ENCODE measurements at regions not wholly inside any gene's neighbourhood (a gene's known extent, or its start where the extent isn't known, plus 50 kb on each side); places are given as distances from the start of the nearest gene placed in this dataset.
"Not testable (repeated sequence)": the region's sequence is repeated elsewhere in the genome, so short reads cannot be mapped to it uniquely, and the experiment has no call there.

DNA sequence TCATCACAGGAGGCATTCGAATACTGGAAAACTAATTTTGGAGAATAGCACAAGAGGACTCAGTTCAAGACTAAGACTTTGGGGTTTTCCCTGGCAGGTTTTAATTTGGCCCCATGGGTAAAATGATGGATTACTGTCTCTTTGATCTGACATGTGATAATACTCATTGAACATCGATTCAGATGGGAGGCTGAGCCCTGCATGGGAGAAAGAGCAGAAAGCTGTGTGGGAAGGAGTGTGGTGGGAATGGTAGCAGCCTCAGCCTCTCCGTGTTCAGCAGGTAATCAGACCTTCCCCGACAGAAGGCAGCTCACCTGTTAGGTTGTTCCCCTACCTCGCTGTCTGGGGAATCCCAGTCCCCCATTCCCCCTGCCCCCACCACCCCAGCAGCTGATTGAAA, 124.7 kb upstream of the TNRC6C start:
- DNase-seq = no peak

DNA sequence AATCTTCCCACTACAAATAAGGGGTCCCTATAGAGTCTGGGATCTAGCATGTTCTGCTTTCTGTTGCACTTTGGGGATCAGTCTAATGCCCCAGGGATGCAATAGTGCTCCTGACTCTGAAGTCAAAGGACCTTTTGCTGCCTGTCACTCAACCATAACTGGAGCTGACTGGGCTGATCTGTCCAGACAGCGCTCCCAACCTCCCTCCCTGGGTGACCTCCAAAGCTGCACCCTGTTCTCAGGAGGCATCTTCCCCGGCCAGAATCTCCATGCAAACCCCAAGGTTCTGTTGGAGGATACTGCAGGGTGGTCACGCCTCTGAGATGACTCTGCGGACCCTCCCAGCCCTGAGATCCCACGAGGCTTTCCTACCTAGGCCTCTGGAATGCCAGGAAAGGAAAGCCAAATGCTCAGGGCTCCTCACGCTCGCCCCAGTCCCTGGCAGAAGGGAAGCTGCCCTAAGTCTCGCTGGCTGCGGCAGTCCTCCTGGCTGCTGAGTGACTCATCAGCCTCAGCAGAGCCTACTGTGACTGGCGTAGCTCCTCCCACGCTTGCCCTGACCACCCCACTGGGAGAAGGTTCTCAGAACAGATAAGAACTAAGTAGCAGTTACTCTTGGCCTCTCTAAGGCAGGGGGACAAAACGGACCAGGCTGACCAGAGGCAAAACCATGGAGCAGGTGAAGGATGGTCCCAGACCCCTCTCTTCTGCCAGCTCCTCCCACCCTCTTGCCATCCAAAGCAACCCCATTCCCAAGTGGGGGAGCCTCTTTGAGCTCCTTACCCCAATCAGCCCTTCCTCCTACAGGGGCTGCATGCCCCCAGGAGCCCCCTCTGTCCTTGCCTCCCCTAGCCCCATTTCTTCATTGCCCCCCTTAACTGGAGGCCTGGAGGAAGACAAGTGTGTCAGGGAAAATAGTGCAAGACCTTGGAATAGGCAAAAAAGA, 124.1 kb upstream of the TNRC6C start:
- no peak for DNase-seq

DNA sequence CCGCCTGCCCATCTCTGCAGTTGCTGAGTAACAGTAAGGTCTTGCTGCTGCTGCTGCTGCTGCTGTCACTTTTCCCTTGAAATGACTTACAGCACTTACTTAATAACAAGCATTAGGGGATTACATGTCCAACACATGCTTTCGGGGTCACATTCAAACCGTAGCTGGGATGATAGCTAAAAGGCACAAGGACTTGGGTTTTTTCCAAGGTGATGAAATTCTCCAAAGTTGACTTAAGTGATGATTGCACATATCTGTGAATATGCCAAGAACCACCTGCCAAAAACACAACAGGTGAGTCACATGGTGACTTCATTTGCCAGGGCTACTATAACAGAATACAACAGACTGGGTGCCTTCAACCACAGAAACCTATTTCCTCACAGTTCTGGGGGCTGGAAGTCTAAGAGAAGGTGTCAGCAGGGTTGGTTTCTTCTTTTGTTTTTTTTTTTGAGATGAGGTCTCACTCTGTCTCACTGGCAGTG, 121.9 kb upstream of the TNRC6C start:
- peak; percentile 40 for DNase-seq

DNA sequence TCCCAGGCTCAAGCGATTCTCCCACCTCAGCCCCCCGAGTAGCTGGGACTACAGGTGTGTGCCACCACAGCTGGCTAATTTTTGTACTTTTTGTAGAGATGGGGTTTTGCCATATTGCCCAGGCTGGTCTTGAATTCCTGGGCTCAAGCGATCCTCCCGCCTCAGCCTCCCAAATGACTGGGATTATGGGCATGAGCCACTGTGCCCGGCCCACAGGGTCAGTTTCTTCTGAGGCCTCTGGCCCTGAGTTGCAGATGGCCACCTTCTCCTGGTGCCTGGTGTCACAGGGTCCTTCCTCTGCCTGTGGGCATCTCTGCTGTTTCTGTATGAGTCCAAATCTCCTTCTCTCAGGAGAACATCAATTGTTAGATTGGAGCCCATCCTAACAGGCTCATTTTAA, 121.4 kb upstream of the TNRC6C start:
- not testable (repeated sequence) for DNase-seq

DNA sequence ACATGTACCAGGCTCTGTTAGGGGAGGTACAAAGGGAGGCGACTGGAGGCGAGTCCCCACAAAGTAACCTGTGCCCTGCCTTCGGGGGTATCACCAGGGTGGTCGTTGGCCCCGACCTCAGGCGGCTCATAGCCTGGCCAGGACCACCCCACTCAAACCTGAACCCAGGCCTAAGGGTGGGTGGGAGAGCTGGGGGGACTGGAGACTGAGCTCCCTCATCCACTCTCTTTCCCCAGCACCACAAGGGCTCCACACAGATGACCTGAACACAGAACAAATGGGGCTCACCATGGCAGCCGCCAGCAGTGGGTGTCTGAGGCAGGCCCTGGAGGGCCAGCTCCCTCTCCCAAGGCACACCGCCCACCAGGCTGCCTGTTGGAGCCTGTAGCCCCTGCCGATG, 120.6 kb upstream of the TNRC6C start:
- DNase-seq = no peak

DNA sequence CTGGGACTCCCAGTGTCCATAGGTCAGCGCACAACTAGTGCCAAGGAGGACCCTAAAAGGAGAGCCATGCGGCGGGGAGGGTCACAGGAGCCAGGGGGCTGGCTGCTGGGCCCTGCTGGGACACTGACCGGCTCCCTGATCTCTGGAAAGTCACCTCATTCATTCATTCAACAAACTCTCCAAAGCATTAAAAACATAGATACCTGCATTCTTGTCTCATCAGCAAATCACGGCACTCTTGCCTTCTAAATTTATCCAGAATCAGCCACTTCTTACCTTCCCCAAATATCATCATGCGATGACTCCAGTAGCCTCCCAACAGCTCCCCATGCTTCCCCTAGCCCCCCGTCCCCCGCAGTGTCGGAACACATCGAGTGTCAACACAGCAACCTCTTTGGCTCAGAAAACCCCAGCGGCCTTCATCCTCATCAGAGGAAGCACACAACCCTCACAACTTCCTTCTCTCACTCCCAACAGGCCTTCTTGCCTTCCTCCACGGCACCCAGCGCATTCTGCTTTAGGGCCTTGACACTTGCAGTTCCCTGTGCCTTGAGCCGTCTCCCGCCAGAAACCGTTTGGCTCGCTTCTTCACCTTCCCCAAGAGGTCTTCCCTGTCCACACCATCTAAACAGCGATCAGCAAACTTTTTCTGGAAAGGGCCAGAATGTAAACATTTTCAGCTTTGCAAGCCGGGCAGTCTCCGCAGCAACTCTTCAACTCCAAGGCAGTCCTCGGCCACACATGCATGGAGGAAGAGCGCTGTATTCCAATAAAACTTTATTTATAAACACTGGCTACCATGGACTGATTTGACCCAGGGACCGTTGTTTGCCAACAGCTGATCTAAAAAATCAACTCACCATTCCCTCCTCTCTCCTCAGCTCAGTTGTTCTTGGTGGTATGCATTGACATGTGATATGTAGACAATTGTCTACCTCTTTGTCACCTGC, 119.5 kb upstream of the TNRC6C start:
- no peak for DNase-seq

DNA sequence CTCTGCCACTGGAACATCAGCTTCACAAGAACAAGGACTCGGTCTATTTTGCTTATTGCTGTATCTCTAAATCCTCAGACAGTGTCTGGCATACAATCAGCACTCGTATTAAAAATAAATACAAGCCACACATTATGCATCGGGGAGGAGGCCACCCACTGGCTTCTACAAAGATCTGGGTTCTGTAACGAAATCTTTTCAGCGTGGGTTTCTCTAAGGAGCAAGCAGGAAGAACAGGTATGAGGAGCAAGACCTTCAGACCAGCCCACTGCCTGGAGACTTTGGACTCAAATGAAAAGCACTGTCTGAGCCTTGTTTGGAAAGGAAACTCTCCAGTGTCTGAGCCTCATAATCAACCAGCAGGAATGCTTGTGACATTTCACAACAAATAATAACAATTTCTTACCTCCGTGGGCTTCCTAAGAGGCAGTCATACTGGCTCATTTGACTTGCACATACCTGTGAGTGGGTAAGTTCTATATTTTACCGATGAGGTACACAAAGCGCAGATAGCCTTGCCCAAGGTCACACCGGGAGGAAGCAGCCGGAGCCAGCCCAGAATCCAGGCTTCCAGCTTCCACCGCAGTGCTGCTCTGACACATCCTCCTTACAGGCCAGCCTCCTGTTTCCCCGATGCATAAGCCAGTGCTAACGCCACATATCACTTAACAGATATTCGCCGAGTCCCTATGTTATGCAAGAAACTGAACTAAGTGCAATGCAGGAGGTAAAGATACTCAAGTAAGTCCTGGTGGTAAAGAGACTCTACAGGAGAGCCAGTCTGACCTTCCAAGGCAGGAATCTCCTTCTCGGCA, 118.6 kb upstream of the TNRC6C start:
- no peak for DNase-seq

DNA sequence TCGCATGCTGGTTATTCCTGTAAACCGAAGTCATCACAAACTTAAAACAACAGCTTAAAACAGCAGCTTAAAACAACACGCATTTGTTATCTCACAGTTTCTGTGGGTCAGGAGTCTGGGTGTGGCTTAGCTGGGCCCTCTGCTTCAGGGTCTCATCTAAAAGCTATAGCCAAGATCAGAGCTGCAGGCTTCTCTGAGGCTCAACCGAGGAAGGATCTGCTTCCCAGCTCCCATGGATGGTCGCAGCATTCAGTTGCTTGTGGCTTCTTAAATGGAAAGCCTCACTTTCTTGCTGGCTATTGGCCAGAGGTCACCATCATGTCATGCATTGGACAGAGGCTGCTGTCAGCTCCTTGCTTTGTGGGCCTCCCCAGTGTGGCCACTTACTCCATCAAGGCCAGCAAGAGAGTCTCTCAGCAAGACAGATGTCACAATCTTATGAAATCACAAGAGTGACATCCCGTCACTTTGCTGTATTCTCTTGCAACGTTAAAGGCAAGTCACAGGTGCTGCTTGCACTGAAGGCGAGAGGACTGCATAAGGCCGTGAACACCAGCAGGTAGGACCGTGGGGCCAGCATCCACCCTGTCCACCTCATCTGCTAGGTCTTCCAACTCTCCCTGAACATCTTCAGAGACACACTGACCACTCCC, 117.9 kb upstream of the TNRC6C start:
- no peak for DNase-seq

DNA sequence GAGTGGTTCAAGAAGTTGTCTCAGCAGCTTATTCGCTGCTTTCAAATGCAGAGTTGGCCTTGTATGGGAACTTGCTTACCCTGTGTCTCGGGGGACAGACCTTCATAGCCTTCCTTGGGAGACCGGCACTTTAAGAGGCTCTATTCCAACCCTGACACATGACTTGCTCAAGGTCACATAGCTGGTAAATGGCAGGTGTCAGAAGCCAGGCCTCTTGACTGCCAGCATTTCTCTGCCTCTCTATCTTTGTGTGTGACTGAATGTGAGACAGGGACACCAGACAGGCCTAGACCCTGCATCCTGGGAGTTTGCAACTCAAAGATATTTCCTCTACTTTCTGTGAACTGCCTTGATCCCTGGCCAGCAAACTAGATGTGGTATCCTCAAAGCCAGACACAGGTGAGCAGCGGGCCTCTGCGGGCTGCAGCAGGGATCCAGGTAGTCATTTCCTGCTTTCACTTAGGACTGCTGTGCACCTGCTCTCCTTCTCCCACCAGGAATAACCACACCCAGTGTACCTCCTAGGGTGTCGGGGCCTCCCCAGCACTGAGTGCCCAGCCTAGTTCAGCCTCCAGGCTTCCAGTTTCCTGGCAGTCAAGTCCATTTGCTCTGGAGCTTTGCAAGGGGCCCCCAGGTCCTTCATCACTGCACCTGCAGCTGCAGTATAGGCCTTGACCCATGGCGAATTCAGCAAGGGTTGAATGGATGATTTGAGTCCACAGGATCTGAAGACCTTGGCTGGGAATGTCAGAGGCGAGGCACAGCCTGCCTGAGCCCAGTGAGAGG, 116.6 kb upstream of the TNRC6C start:
- peak; percentile 40 for DNase-seq

DNA sequence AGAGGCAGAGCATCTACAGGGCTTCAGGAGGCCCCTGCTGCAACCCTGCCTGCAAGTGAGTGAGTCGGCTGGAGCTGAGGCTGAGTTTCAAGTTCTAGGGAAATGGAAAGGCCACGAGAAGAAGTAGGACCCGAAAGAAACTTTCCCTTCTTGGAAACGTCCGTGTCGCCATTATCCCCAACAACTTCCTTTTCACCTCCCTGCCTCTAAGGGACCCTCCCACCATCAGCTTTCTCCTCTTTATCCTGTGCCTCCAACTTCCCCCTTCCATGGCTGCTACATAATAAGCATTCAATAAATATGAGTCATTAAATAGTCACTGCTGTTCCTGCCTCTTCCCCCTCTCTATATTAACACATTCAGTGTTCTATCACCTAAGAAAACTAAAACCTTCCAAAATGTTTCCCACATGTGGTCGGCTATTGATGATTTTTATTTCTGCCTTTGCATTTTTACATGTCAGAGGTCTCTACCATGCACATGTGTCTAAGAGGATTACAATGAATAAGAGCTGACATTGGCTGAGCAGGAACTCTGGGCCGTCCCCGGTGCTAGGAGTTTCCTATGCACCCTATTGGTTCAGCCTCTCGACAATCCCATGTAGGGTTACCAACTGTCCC, 115.9 kb upstream of the TNRC6C start:
- DNase-seq = no peak

DNA sequence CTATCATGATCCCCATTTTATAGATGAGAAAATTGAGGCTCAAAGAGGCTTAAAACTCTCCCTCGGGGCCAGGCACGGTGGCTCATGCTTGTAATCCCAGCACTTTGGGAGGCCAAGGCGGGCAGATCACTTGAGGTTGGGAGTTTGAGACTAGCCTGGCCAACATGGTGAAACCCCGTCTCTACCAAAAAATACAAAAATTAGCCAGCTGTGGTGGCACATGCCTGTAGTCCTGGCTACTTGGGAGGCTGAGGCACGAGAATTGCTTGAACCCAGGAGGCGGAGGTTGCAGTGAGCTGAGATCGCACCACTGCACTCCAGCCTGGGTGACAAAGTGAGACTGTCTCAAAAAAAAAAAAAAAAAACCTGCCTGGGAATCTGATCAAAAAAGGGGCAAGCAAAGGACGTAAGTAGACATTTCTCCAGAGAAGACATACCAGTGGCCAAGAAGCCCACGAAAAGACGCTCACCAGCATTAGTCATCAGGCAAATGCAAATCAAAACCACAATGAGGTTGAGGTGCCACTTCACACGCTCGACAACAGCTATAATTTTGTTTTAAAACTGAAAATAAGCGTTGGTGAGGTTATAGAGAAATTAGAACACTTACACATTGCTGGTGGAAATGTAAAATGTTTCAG, 115.1 kb upstream of the TNRC6C start:
- DNase-seq = not testable (repeated sequence)

DNA sequence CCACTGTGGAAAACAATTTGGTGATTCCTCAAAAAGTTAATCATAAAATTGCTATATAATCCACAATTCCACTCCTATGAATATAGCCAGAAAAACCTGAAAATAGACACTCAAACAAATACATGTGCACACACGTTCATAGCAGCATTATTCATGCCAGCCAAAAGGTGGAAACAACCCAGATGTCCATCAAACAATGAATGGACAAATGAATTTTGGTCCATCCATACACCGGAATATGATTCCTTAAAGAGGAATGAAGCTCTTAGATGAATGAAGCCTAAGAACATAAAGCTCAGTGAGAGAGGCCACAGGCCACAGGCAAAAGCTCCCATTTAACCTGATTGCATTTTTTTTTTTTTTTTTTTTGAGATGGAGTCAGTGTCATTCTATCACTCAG, 114.6 kb upstream of the TNRC6C start:
- DNase-seq = no peak

DNA sequence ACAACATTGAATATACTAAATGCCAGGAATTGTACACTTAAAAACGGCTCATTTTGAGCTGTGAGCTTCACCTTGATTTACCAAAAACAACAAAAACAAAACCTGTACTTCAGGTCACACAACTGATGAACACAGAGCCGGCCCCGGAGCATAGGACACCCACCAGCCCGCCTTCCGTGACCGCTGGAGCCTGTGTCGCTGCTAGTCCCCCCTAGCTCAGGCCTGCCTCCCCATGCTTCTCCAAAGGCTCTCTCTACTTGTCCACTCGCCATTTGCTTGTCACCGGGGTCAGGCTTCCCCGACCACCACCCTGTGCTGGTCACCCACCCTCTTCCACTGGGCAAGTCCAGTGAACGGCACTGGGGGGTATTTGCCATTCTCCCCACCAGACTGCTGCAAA, 113.8 kb upstream of the TNRC6C start:
- no peak for DNase-seq

DNA sequence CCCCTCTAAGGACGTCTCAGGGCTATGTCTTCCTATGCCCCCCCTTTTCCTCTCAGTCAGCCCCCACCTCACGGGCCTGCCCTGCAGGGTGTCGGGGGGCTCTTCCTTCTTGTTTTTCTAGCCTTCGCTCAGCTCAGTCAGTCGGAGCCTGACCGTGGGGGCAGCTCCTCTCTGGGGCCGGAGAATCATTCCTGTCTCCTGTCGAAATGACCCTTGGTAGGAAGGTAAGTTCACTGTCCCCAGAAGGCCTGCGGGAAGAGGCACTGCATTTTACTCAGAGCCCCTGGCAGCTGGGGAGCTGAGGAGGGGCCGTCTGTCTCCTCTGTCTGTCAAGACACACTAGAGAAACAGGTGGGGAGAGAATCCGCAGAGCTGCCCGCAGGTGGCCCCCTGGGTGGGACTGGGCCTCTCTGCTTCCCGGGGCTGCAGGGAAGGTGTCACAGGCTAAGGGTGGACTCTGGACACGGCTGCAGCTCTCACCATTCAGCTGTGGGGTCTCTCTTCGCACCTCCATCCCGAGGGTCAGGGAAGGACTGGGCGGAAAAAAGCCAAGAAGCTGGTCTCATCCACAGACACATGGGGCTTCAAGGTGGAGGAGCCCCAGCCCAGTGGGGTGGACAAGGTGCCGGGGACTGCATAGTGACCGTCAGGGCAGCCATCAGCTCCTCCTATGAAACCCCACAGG, 112.8 kb upstream of the TNRC6C start:
- no peak for DNase-seq

DNA sequence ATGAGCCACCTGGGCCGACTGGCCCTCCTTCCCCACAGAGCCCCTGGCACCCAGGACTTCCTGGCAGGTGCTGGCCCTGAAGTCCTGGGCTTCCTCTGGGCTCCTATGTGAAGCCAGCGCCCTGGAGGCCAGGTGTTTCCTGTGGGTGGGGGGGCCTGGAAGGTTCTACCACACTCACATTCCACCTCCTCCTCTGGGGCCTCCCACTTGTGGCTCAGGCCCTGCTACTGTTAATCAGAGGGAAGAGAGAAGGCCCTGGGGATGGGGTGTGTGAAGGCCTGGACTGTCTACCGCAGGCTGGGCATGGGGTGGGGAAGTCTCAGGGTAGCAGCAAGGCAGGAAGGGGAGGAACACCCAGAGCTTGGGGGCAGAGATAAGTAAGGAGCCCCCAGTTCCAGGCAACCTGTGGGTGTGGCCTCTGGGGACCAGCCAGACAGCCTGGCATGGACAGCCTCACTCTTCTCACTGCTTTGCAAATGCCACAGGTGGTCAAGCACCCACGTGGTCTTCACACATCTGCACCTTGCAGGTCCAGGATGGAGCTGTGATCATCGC, 111.9 kb upstream of the TNRC6C start:
- DNase-seq = peak; percentile 44

DNA sequence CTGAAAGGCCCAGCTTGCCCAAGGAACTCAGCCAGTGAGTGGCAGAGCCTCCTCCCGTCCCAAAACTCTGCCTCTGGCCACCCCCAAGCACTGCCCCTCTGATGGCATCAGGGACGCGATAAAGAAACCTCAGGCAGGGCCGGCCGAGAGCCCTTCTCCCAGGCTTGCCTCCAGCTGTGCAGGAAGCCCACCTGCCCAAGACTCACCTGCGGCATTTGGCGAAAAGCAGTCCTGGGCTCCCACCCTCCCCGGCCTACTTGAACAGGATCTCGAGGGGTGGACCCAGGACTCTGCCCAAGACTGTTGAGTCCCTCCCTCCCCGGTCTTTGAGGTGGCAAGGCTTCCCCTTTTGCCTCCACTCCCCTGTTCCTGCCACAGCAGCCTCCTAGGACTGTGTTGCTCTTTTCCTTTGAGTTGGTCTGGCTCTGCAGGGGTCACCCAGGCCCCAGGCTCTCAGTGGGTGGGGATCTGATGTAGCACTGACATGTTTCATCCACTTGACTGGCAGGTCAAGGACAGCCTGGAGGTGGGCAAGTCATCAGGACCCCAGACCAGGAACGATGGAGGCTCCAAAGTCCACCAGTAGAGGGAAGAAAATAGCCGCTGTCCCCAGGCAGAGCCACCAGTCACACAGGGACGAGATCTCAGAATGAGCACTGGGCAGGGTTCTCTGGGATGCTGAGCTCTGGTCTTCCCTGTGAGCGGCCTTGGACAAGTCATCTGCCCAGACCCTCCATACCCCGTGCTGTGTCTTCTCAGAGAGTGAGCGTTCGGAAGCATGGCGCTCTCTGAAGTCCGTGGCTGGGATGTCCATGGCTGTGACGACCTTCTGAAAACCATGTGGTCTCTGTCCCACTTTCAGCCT, 111.0 kb upstream of the TNRC6C start:
- DNase-seq = no peak

DNA sequence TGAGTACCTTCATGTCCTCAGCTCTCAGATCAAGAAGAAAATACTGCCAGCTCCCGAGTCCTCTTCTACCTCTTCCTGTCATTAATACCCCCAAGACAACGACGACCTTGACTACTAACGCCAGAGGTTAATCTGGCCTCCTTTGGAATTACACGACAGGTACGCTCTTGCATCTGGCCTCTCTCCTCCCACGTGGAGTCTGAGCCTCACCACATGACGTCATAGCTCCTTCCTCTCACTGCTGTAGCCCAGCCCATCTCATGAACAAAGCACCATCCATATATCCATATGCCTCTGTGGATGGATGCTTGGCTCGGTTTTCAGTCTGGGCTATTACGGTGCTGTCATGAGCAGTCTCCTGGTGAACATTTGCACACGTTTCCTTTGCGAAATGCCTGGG, 110.2 kb upstream of the TNRC6C start:
- DNase-seq = no peak

DNA sequence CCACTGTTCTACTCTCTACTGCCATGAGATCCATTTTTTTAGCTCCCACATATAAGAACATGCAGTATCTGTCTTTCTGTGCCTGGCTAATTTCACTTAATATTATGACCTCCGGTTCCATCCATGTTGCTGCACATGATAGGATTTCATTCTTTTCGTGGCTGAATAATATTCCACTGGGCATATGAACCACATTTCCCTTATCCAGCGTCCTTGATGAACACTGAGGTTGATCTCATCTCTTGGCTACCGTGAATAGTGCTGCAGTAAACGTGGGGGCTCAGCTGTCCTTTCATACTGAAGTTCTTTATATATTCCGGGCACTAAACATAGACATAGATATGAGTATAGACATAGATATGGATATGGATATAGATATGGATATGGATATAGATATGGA, 109.3 kb upstream of the TNRC6C start:
- DNase-seq = no peak

Measured in NCI-H2029 (cell line).